SK-N-SH (cell line): ENCODE measurements at regions not wholly inside any gene's neighbourhood (a gene's known extent, or its start where the extent isn't known, plus 50 kb on each side); places are given as distances from the start of the nearest gene placed in this dataset.

Experiments
- NFIC ChIP-seq: IDR thresholded peaks from 2 replicates; pipeline ENCODE4 v1.4.0; 2012; ENCODE audit warnings: borderline replicate concordance
- POLR2AphosphoS5 ChIP-seq: IDR thresholded peaks from 2 replicates; pipeline ENCODE4 v1.6.1; 2012; ENCODE audit warnings: low read depth, low read length
- RCOR1 ChIP-seq: fragments of 150-350 bp; IDR thresholded peaks from 2 replicates; pipeline ENCODE4 v1.6.1; 2017; ENCODE audit warnings: antibody characterized with exemption, low read length
- TF ChIP-seq, protein P1 (sequence below): fragments of 200-600 bp; sonication (generic); IDR thresholded peaks from 2 replicates; pipeline ENCODE4 v1.6.1; 2017; ENCODE audit warnings: antibody characterized with exemption, mild to moderate bottlenecking, moderate library complexity
- TF ChIP-seq, protein P2 (sequence below): IDR thresholded peaks from 2 replicates; pipeline ENCODE4 v1.4.0; 2012; ENCODE audit warnings: low read depth

DNA sequence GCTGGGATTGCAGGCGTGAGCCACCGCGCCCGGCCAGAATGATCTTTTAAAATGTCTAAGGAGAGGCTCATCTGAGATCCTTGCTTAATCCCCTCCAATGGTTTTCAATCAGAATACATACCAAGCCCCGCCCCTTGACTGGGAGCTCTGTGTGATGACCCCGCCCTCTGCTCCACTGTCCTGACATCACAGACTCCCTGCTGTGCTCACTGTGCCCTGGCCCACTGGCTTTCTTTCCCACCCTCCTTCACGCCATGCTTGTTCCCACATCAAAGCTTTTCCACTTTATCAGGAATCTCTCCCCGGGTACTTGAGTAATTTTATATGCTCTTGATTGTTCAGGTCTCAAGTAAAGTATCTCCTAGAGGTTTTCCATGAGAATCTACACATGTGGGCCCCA lies 762.3 kb upstream of the ID2 start:
- TF ChIP-seq, protein P1, sequence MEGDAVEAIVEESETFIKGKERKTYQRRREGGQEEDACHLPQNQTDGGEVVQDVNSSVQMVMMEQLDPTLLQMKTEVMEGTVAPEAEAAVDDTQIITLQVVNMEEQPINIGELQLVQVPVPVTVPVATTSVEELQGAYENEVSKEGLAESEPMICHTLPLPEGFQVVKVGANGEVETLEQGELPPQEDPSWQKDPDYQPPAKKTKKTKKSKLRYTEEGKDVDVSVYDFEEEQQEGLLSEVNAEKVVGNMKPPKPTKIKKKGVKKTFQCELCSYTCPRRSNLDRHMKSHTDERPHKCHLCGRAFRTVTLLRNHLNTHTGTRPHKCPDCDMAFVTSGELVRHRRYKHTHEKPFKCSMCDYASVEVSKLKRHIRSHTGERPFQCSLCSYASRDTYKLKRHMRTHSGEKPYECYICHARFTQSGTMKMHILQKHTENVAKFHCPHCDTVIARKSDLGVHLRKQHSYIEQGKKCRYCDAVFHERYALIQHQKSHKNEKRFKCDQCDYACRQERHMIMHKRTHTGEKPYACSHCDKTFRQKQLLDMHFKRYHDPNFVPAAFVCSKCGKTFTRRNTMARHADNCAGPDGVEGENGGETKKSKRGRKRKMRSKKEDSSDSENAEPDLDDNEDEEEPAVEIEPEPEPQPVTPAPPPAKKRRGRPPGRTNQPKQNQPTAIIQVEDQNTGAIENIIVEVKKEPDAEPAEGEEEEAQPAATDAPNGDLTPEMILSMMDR = no peak
- TF ChIP-seq, protein P2, sequence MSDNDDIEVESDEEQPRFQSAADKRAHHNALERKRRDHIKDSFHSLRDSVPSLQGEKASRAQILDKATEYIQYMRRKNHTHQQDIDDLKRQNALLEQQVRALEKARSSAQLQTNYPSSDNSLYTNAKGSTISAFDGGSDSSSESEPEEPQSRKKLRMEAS = no peak
- TF ChIP-seq RCOR1 (no peak), POLR2AphosphoS5 (no peak), NFIC (no peak)
